Activated B cell treated with CpG ODN at 0.5 μM for 24 hours (primary cell): ENCODE measurements at regions not wholly inside any gene's neighbourhood (a gene's known extent, or its start where the extent isn't known, plus 50 kb on each side); places are given as distances from the start of the nearest gene placed in this dataset.

Experiments
- ATAC-seq: fragments of 200-7000 bp; cut with Tn5 transposase; one replicate; pipeline ENCODE4 v1.10.0; 2021; ENCODE audit warnings: low read depth, mild to moderate bottlenecking, moderate library complexity
- CTCF ChIA-PET: fragments of 350-600 bp; sonication (Branson Sonifier 250); formaldehyde crosslinking; loops from one replicate; lab custom pipeline; 2021; ENCODE audit warnings: antibody characterized with exemption; lab: Charles Lee
- POLR2A ChIA-PET: fragments of 350-600 bp; sonication (Branson Sonifier 250); formaldehyde crosslinking; loops from one replicate; lab custom pipeline; 2021; ENCODE audit warnings: antibody characterized with exemption; lab: Charles Lee
- DNase-seq: peaks from one replicate; pipeline ENCODE4 v3.0.0; 2022
- H3K27ac Mint-ChIP-seq: one replicate; pipeline ENCODE4 v1.8.0; 2020; ENCODE audit warnings: mixed read lengths
- H3K27me3 Mint-ChIP-seq: one replicate; pipeline ENCODE4 v1.8.0; 2021; ENCODE audit warnings: mixed read lengths
- H3K36me3 Mint-ChIP-seq: one replicate; pipeline ENCODE4 v1.8.0; 2021; ENCODE audit warnings: low read depth, mixed read lengths
- H3K4me1 Mint-ChIP-seq: one replicate; pipeline ENCODE4 v1.8.0; 2021; ENCODE audit warnings: mixed read lengths
- H3K4me3 Mint-ChIP-seq: one replicate; pipeline ENCODE4 v1.8.0; 2020; ENCODE audit warnings: mild to moderate bottlenecking, mixed read lengths
- H3K9me3 Mint-ChIP-seq: one replicate; pipeline ENCODE4 v1.8.0; 2020; ENCODE audit warnings: mixed read lengths
- CTCF ChIP-seq: fragments of 200-600 bp; IDR thresholded peaks from one replicate; pipeline ENCODE4 v1.8.0; 2022; ENCODE audit warnings: antibody characterized with exemption, mild to moderate bottlenecking
- intact Hi-C: fragments of 100-400 bp; cut with micrococcal nuclease; formaldehyde crosslinking; loops from one replicate; pipeline ENCODE4 v1.15.1; 2024

DNA sequence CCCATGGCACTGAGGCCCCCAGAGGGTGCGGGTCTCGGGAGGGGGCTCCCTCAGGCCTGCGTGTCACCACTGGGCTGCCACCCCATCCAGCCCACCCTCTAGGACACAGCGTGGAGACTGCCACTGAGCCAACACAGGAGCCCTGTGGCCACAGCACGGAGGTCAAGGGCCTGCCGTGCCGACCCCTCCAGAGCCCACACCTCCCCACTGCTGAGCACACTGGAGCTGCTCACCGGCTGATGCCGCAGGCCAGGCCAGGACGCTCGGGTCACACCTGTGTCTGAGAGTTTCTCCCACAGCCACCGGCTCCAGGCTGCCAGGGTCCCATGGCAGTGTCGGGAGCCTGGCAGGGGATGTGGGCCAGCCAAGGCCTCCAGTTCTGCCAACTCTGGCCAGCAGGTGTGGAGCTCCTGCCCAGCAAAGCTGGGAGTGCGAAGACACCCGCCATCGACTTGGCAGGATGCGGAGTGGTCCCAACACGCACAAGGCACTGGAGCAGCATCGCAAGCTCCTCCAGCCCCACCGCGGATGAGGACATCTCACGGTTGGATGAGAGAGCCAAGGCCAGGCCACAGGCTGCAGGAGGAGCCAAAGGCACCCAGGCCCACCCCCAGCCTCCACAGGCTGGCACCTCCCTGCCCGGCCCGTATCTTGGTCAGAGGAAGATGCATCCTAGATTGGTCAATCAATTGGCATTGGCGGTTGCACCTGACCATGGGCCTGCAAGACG, 187.1 kb downstream of the BRD1 start:
- DNase-seq (no peak), ATAC-seq (no peak)
- peaks cover 14% of the 10 kb centered on the region for H3K36me3 Mint-ChIP-seq
- H3K27me3 Mint-ChIP-seq = no peaks in the 10 kb centered on the region
- no peaks in the 10 kb centered on the region for H3K4me1 Mint-ChIP-seq
- no peaks in the 10 kb centered on the region for H3K9me3 Mint-ChIP-seq
- no peak overlapping the region for H3K27ac Mint-ChIP-seq
- intact Hi-C loops = no loop called here
- CTCF ChIA-PET = no interaction called here
- POLR2A ChIA-PET = no interaction called here
- TF ChIP-seq CTCF = no peak
- no peak overlapping the region for H3K4me3 Mint-ChIP-seq

DNA sequence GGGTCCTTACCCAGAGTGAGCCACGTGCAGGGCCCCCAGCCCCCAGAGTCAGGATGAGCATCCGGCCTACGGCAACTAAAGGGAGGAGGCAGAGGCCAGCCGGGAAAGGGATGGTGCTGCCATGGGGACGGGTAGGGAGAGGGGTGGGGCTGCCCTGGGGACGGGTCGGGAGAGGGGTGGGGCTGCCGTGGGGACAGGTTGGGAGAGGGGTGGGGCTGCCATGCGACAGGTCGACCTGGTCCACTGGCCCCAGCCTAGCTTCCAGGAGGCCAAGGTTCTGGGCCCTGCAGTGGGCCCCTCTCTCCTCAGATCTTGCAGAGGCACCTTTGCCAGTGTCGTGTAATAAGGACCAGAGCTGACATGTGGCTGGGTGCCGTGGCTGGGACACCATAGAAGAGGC, 187.7 kb downstream of the BRD1 start:
- Mint-ChIP-seq H3K9me3 (no peaks in the 10 kb centered on the region), H3K27me3 (no peaks in the 10 kb centered on the region), H3K4me3 (no peak overlapping the region), H3K4me1 (no peaks in the 10 kb centered on the region), H3K27ac (no peak overlapping the region), H3K36me3 (peaks cover 9% of the 10 kb centered on the region)
- TF ChIP-seq CTCF = no peak
- ATAC-seq (no peak), DNase-seq (no peak)
- POLR2A ChIA-PET = no interaction called here
- intact Hi-C loops = no loop called here
- CTCF ChIA-PET = no interaction called here

DNA sequence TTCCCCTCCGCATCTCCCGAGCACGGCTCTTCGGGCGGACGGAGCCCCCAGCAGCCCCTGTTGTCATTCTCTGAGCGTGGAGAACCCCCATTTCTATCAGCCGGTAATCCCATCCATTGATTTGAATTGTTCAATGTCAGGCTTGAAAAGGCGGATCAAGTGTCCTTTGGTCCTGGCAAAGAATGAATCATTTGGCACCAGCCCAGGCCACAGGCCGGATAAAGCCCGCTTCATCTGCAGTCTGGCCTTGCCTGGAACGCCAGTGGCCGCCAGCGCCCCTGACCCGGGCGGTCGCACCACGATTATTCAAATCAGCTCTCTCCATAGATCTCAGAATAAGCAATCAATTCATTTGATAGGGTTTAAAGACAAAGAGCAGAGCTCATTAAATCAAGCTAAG, 188.9 kb downstream of the BRD1 start:
- Mint-ChIP-seq H3K4me1 (no peaks in the 10 kb centered on the region), H3K27ac (no peak overlapping the region), H3K36me3 (peaks cover 9% of the 10 kb centered on the region), H3K9me3 (no peaks in the 10 kb centered on the region), H3K4me3 (no peak overlapping the region), H3K27me3 (no peaks in the 10 kb centered on the region)
- intact Hi-C loops = no loop called here
- POLR2A ChIA-PET = no interaction called here
- DNase-seq (no peak), ATAC-seq (no peak)
- TF ChIP-seq CTCF = no peak
- CTCF ChIA-PET = no interaction called here

- TF ChIP-seq CTCF = no peak
- ChIA-PET CTCF (no interaction called here), POLR2A (no interaction called here)
- no peak for ATAC-seq
- H3K36me3 Mint-ChIP-seq = peaks cover 9% of the 10 kb centered on the region
- H3K4me1 Mint-ChIP-seq = no peaks in the 10 kb centered on the region
- no peaks in the 10 kb centered on the region for H3K27me3 Mint-ChIP-seq
- no peak for DNase-seq
- no peaks in the 10 kb centered on the region for H3K9me3 Mint-ChIP-seq
- intact Hi-C loops = no loop called here
- no peak overlapping the region for H3K27ac Mint-ChIP-seq
- H3K4me3 Mint-ChIP-seq = no peak overlapping the region
These were observed 189.7 kb downstream of the BRD1 start for GRCh38 chr22:49638001-49638400.

DNA sequence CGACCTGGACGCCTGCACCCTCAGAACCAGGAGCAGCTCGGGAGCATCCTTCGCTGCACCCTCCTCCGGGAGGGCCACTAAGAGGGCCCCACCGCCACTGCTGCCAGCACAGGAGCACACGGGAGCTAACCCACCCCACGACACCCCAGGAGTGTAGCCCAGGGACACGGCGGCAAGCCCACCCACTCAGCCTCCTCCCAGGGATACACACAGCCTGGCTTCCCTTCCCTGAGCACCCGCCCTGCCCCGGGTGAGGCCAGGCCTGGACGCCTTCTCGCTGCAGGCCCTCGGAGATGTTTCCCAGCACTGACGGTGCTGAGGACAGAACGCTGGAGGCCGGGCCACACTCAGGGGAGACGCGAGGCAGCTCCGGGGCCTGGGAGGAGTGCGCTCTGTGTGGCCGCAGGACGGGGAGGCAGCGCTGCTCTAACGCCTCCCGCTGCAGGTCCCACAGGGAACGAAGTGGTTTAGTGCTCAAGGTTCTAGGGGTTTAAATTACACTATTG, 190.4 kb downstream of the BRD1 start:
- no peak for ATAC-seq
- no peak for TF ChIP-seq CTCF
- POLR2A ChIA-PET = no interaction called here

More for the DNA sequence above, 190.4 kb downstream of the BRD1 start:
- DNase-seq = no peak
- Mint-ChIP-seq H3K27me3 (no peaks in the 10 kb centered on the region), H3K4me1 (peaks cover 4% of the 10 kb centered on the region), H3K36me3 (peaks cover 9% of the 10 kb centered on the region), H3K9me3 (no peaks in the 10 kb centered on the region), H3K4me3 (no peak overlapping the region), H3K27ac (no peak overlapping the region)
- CTCF ChIA-PET = no interaction called here
- intact Hi-C loops = no loop called here
